HEK293T (cell line): ENCODE measurements at regions not wholly inside any gene's neighbourhood (a gene's known extent, or its start where the extent isn't known, plus 50 kb on each side); places are given as distances from the start of the nearest gene placed in this dataset.

Experiments
- HDGF ChIP-seq: fragments of 450-650 bp; IDR thresholded peaks from 2 replicates; pipeline ENCODE4 v1.6.1; 2017; ENCODE audit warnings: antibody characterized with exemption, borderline replicate concordance
- TARDBP ChIP-seq: fragments of 450-650 bp; IDR thresholded peaks from 2 replicates; pipeline ENCODE4 v1.6.1; 2016

- TF ChIP-seq TARDBP (no peak), HDGF (no peak)
Measured at GRCh38 chr4:166602068-166602467, 632.2 kb downstream of the SPOCK3 start.
